GDM1 (cell line): ENCODE measurements at regions not wholly inside any gene's neighbourhood (a gene's known extent, or its start where the extent isn't known, plus 50 kb on each side); places are given as distances from the start of the nearest gene placed in this dataset.

Experiments used
- DNase-seq: peaks from one replicate; lab custom pipeline; 2025; lab: John Stamatoyannopoulos, UW

- no peak for DNase-seq
These were observed 526.9 kb downstream of the NPHP4 start for GRCh38 chr1:5465281-5465711.

DNA sequence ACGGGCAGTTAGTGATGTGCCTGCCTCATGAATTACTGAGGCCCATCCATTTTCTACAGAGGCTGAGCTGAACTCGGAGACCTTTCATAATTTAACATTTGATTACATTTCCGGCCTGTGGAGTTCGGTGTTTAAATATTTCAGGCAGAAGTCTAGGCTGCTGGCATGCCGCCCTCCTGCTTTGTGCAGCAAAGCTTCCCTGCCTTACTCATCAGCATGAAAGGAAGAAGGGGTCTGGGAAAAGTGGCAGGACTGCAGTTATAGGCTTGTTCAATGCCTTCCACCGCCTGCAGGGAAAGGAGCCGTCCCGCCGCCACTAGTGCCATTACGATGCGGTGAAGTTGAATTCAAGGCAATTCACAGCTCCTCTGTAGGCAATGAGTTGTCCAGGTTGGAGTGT is 527.9 kb downstream of the NPHP4 start:
- no peak for DNase-seq

- DNase-seq: no peak
These were observed 531.3 kb downstream of the NPHP4 start for GRCh38 chr1:5460974-5461373.

- no peak for DNase-seq
These were observed 532.2 kb downstream of the NPHP4 start for GRCh38 chr1:5459839-5460610.

DNA sequence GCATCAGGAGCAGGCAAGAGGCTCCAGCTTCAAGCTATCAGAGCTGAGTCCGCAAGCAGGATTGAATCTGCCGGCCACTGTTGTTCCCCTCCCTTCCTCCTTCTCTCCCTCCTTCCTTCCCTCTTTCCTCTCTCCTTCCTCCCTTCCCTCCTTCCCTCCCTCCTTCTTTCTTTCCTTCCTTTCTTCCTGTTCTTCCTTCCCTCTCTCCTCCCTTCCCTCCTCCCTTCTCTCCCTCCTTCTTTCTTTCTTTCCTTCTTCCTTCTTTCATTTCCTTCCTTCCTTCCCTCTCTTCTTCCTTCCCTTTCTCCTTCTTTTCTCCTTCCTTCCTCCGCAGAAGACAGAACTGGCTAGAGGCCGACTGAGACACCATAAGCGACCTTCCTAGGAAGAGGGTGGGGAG is 534.0 kb downstream of the NPHP4 start:
- no peak for DNase-seq

DNA sequence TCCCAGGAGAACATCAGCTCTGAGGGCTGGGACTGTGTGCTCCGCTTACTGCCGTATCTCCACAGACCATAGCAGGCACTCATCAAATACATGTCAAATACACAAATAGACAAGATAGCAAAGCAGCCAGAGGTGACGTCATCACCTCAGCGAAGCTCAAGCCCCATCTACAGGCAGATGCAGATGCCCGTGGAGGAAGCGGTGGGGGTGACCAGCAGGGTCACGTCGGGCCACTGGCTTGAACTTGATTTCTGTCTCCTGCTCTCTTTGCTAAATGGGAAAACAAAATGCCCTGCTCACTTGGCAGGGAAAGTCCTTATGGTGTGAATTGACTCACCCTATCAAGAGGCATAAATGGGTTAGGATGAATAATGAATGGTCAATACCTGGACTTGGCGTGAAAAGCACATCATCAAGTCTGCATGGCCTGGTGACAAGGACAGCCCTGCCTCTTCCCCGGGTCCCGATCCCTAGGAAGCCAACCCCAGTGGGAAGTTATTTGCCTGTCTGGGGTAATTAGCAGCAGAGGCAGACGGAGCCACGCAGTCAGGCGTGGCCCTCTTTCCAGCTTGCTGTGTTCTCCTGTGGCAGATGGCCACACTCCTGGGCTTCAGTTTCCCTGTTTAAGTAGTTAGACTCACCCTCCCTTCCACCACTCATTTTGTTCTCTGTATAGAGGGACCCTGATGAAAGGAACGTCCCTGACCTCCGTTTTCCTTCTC is 536.0 kb downstream of the NPHP4 start:
- DNase-seq: no peak

DNA sequence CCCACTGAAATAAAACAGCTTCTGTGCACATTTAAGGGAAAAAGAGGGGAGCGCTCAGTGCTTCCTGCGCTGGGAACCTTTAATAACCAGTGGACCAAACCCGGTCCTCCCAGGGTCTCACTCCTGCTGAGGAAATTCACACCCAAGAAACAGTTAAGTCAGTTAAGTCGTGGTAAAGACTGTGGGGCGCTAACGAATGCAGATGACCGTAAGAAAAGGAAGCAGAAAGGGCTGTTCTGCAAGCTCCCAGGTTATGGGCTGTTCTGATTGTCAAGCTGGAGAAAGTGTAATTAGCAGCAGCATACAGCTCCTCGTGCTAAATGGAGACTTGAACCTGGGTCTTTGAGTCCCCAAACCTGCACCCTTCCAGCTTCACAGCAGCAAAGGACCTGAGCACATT is 536.6 kb downstream of the NPHP4 start:
- no peak for DNase-seq

DNA sequence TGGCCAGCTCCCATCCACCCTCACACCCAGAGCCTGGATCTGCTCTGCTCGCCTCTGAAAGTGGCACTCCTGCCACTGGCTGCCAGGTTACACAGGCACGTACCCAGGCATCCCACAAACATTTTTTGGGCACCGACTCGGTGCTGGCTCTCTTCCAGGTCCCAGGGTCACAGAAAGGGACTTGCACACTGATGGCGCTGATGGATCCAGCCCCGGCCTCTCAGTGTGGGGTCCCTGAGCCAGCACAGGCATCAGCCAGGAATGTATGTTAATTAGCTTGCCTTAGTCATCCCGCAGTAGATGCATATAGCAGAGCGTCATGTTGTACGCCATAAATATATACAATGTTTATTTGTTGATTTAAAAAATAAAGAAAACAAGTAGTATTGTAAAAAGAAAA is 537.2 kb downstream of the NPHP4 start:
- DNase-seq: no peak

DNA sequence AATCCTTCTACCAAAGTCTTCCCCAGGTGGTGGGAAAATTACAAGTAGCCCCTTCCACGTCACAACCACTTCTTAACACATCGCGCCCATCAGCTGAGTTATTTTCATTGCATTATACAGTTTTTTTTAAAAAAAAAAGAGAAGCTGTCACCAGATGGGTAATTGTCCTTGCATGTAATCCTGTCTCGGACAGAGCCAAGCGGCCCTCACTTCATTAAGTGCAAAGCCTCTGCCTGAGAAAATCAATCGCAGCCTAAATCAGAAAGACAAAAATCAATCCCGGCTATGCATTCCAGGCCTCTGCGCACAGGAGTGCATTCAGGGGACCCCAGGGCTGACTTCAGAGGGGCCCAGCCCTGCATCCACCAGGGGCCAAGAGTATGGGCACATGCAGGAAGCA is 538.9 kb downstream of the NPHP4 start:
- DNase-seq: no peak

GRCh38 chr1:5451671-5452070 is 540.6 kb downstream of the NPHP4 start:
- DNase-seq: no peak

DNA sequence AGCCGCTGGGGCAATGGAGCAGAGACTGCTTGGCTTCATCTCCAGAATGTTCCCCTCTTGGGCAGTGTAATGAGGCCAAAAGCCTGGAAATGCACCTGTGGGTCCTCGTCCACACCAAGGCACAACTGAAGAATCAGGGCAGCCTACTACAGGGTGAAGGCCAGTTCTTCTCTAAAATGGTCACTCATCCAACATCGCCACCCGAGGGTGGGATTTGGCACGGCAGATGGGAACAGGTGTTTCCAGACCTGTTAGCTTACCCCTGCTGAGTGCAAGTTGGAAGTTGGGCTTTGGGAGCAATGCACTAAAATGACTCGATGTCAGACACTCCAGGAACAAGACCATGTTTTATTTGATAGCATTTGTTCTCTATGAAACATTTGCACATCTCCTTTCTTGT is 543.7 kb downstream of the NPHP4 start:
- no peak for DNase-seq

DNA sequence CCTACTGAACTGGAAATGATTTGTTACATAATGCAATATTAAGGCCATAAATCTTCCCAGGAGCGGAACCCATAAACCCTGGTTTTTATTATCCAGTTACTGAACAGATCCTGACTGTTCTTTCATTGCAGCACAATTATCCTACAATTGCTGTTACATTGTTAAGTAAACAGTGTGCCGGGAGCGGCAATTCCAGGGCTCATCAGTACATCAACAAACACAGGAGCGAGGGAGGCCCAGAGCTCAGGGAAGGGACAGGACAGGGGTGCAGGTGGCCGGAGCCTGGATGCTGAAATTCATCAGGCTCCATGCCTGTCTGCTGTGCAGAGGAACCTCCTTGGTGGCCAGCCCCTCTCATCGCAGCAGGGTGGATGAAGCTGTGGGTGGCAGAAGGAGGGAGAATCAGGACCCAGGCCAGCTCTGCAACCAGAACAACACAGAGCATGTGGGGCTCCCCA is 544.7 kb downstream of the NPHP4 start:
- no peak for DNase-seq

- no peak for DNase-seq
These were observed 547.8 kb downstream of the NPHP4 start for GRCh38 chr1:5444396-5444795.

DNA sequence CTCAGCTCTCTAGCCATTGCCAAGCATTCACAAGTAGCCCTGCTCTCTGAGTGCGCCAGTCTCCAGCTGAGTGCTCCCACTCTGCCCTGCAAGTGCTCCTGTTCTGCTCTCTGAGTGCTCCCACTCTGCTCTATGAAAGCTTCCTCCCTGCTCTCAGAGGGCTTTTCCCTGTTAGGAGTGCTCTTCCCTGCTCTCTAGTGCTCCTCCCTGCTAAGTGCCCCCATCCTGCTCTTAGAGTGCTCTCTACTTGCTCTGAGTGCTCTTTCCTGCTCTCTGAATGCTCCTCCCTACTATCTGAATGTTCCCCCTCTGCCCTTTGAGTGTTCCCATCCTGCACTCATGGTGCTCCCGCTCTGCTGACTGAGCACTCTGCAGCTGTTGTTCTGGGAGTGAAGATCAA is 555.4 kb downstream of the NPHP4 start:
- DNase-seq: no peak

DNA sequence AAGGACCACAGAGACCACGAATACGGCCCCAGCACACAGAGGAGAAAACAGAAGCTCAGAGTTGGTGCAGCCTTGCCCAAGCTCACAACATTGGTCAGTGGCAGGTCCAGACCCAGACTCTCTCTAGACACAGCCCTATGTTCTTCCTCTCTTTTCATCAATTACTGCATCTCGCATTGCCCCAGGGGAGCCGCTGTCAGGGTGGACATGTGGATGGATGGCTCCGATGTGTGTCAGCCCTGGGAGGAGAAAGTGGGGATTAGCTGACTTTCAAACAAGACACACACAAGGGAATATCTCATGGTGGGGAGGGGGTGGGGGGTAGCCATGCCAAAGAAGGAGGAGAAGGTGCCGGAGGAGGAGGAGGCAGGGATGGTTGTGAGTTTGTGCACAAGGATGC is 556.8 kb downstream of the NPHP4 start:
- no peak for DNase-seq

DNA sequence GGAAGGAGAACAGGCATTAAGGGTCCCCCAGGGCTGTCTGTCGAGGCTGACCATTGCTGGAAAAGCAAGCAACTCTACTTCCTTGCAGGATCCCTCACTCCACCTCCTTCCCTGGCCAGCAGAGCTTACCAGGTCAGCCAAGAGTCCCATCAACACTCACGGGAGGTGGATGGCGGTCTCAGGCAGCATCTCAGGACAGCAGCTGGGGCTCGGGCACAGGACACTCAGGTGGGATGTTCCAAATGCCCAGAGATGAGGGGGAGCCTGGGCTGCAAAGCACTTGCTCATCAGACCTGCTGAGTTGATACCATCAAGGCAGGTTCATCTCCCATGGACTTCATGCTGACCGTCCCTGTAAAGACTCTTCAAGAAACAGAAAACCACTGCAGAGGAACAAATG is 559.8 kb downstream of the NPHP4 start:
- no peak for DNase-seq

DNA sequence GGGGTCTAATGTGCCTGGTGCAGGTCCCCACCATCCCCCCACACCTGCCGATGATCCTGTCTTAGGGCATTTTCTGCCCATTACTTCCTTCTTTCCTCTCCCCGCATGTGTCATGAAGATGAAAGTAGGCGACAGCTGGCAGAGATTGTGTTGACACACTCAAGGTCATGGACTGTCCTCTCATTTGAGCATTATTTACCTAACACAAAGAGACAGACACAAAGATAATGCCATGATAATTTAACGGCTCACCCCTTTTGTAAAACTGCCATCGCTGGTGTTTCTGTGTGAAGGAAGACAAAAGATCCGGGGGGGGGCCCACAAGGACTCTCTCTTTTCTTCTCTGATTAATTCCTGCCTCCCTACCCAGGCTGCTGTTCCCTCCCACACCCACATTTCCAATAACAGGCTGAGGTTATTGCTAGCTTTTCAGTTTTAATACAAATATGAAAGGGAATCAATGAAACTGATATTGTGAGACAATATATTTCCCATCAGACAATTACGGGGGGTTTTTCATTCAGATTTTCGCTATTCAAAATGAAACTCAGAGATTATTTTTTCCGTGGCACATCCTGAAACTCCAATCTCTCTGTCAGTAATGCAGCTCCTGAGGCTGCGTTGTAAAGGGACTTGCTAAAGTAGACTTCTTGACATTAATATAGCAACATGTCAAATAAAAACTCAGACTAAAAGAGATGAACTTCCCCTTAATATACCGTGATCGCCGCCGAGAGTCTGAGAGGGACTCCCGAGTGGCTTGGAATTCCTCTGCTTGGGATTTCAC is 561.1 kb downstream of the NPHP4 start:
- DNase-seq: no peak

- no peak for DNase-seq
These were observed 562.1 kb downstream of the NPHP4 start for GRCh38 chr1:5430136-5430535.

- DNase-seq: no peak
These were observed 563.9 kb downstream of the NPHP4 start for GRCh38 chr1:5428351-5428750.

DNA sequence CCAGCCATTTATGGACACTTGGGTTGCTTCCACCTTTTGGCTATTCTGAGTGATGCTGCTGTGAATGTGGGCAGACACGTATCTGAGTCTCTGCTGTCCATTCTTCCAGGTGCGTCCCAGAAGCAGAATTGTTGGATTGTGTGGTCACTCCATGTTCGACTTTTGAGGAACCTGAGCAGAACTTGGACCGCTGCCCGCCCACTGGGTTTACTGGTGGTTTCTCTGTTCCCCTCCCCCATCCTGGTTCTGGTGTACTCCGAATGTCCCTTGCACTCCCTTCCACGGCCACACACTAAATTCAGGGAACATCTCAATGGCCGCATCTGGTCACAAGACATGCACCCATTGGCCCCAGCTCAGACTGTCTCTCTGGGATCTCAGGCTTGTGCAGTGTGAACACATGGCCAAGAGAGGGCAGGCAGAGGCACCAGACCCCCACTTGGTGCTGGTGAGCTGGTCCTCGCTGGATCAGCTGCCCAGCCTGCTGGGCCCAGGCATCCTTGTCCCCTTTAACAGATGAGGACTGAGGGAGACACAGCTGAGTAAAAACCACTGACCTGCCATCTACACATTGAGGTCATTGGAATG is 565.1 kb downstream of the NPHP4 start:
- no peak for DNase-seq

DNA sequence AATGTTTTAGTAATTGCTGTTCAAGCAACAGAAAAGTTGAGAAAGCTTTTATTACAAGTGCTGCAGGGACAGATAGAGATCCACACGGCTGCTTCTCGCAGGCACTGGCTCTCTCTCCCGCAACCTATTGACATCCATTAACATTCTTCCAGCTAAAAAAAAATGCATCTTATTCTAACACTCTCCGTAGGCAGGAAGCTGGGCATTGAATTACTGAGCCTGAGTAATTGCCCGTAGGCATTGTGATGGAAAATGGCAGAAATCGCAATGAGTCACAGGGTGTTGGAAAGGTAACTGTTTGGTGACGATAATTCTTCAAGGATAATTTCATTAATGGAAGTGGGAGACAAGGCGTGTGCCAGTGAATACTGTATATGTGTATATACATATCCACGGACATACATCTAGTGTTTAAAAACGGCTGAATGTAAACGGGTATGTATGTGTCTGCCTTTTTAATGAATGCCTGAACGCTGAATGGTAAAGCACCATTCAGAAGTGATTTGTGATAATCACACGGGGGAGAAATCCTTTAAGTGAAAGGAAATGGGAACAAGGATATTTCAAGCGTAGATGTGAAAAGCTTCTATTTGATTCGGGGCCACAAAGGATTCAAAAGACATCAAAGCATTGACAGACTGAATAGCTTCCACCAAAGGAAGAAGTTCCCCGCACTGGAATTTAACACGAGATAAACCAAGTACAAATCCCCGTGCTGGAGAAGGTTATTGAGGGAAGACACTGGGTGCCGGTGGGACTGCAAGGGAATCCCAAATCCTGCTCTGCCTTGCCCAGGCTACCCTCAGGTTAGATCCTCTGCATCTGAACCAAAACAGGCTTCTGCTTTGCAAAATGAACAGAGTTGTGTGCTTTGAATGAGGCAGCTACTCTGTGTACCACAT is 567.2 kb downstream of the NPHP4 start:
- no peak for DNase-seq
